ENCODE measurements at regions not wholly inside any gene's neighbourhood (a gene's known extent, or its start where the extent isn't known, plus 50 kb on each side); places are given as distances from the start of the nearest gene placed in this dataset.

- DNase-seq = no peak
Observed at GRCh38 chr7:79862447-79863210, 272.0 kb upstream of the GNAI1 start.

GRCh38 chr7:79855172-79855571 lies 279.5 kb upstream of the GNAI1 start:
- no peak for DNase-seq

GRCh38 chr7:79854621-79855020 lies 280.0 kb upstream of the GNAI1 start:
- DNase-seq = no peak

GRCh38 chr7:79837915-79838314 lies 296.7 kb upstream of the GNAI1 start:
- DNase-seq = no peak

GRCh38 chr7:79833616-79834015 lies 301.0 kb upstream of the GNAI1 start:
- no peak for DNase-seq

GRCh38 chr7:79828866-79829265 lies 305.8 kb upstream of the GNAI1 start:
- no peak for DNase-seq

GRCh38 chr7:79823246-79823951 lies 311.2 kb upstream of the GNAI1 start:
- no peak for DNase-seq

GRCh38 chr7:79822620-79823240 lies 311.9 kb upstream of the GNAI1 start:
- DNase-seq = no peak

- DNase-seq = peak; percentile 8 to 53
Observed at GRCh38 chr7:79820387-79820786, 314.2 kb upstream of the GNAI1 start.

GRCh38 chr7:79810916-79811315 lies 323.7 kb upstream of the GNAI1 start:
- DNase-seq = no peak

GRCh38 chr7:79806161-79806734 lies 328.4 kb upstream of the GNAI1 start:
- peak; percentile 30 to 60 for DNase-seq

GRCh38 chr7:79790656-79791262 lies 337.3 kb upstream of the MAGI2 start:
- peak in 1 of 2 experiments; percentile 49 for DNase-seq

- no peak for DNase-seq
Observed at GRCh38 chr7:79789584-79790345, 336.3 kb upstream of the MAGI2 start.

- DNase-seq = no peak
Observed at GRCh38 chr7:79787623-79788022, 334.2 kb upstream of the MAGI2 start.

GRCh38 chr7:79787096-79787495 lies 333.6 kb upstream of the MAGI2 start:
- DNase-seq = no peak

- DNase-seq = no peak
Observed at GRCh38 chr7:79786187-79786586, 332.7 kb upstream of the MAGI2 start.

- no peak for DNase-seq
Observed at GRCh38 chr7:79785556-79785955, 332.1 kb upstream of the MAGI2 start.

GRCh38 chr7:79782906-79783305 lies 329.4 kb upstream of the MAGI2 start:
- DNase-seq = no peak

- DNase-seq = no peak
Observed at GRCh38 chr7:79782256-79782655, 328.8 kb upstream of the MAGI2 start.

GRCh38 chr7:79781716-79782115 lies 328.2 kb upstream of the MAGI2 start:
- no peak for DNase-seq

- no peak for DNase-seq
Observed at GRCh38 chr7:79778786-79779770, 325.6 kb upstream of the MAGI2 start.
